ENCODE measurements at regions not wholly inside any gene's neighbourhood (a gene's known extent, or its start where the extent isn't known, plus 50 kb on each side); places are given as distances from the start of the nearest gene placed in this dataset.
A peak's percentile ranks its signal among the peaks of the same experiment; 100 is the strongest.

DNA sequence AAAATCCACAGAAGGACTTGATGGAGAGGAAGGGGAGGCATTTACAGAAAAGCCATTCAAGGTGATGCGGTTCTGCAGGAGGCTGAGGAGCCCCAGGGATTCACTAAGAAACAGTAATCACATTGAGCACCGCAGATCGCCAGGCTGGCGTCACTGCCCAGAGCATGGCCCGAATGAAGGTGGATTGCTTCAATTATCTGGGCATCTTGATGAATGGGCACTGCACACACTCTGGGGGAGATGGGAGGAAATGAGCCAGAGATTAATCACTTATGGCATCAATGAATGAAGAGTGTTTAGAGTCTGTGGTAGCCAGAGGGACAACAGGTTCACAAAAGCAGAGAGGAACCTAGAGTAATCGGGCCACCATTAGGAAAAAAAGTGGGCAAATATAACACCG is 292.1 kb downstream of the ZEB1 start:
- no peak for DNase-seq (ENCODE audit: low read depth in 2 of 2, low spot score in 1 of 2)

DNA sequence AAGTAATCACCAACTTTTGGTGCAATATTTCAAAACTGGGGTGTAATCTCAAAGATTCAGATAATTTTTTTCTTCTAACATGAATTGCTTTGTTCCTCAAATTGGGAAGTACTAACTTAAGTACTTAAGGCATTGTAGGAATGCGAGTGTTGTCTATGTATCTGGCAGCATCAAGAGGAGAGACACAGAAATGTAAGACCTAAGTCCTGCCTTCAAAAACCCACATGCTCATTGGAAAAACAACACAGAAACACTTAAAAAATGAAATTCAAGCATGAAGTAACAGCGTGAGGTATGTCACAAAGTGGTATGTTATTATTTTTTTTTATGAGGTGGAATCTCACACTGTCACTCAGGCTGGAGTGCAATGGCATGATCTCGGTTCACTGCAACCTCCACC is 288.5 kb downstream of the ZEB1 start:
- DNase-seq (ENCODE audit: low read depth in 2 of 2, low spot score in 1 of 2): no peak

DNA sequence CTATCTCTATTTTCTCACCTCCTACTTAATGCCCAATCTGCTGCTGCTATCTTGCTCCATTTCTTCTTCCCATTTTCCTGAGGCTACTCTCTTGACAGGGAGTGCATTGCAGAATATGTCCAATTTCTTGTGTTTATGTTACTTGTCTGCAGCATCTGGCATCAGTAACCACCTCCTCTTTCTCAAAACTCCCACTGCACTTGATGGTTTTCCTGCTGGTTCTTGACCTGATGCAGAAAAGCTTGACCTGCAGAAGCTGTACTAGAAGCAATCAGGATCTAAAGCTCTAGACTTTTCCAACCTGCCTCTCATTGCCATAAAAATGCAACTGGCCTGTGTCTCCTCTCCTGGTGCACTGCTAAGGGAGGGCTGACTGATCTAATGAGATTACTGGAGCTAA is 287.8 kb downstream of the ZEB1 start:
- no peak for DNase-seq (ENCODE audit: low read depth in 2 of 2, low spot score in 1 of 2)

DNA sequence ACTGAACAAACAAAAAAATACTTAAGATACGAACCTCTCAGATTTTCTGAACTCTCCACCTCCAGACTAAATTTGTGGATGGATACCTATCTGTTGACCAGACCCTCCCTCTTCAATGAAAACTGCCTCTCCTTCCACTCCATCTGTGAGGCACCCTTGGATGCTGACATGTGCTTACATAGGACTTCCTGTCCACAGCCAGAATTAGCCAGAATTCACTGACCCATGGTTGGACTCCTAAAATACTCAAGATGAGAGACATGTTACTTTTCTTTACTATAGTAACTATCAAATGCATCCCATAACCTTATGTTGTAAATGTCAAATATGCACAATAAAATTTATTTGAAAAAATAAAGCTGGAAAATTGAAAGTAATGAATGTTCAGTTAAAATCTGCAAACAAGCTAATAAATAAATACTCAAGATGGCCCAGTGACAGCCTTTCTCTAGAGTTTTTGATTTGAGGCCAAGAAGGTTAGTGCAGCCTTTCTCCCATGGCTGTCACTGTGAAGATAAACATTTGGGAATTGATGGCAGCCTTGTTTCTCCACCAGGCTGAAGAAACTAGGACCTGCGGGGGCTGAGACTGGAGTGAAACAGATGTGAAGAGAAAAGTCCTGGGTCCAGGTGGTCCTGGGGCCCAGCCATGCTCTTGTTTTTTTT is 287.0 kb downstream of the ZEB1 start:
- DNase-seq (ENCODE audit: low read depth in 2 of 2, low spot score in 1 of 2): no peak

DNA sequence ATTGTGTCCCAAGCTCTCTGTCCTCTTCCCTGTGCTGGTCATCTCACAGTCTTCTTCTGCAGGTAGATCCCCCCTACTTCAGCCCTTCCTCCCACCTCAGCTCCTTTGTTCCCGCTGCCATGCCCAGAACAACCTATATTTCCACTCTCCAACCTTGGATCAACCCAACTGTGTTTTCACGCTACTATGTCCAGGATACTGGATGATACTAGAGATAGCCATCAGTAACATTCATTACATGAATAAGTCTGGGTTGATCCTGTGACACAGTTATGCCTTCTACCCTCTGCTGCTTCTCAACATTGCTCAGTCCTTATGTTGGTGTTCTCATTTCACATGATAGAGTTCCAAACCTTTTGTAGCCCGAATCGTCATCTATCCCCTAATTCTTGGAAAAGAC is 286.4 kb downstream of the ZEB1 start:
- DNase-seq (ENCODE audit: low read depth in 2 of 2, low spot score in 1 of 2): no peak

DNA sequence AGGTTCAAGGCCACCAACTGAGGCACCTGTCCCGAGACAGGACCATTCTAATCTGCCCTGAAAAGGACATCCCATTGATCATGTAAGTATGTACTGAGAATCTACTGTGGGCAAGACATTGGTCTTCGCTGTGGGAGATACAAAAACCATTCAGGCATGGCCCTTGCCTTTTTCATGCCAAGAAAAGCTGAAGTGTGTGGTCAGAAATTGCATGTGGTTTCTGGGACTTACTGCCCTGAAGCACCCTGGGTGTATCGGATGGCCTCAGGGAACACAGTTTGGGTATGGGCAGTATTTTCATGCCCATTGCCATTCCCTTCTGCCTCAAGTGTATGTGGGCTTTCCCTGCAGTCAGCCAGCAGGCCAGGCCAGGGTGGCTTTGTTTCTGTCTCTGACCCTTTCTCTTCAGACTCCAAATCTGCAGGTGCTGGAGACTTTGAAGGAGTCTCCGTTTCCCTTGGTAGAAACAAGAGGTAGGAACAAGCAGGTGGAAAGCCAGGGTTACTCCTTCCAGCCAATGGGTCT is 285.7 kb downstream of the ZEB1 start:
- DNase-seq (ENCODE audit: low read depth in 2 of 2, low spot score in 1 of 2): no peak

DNA sequence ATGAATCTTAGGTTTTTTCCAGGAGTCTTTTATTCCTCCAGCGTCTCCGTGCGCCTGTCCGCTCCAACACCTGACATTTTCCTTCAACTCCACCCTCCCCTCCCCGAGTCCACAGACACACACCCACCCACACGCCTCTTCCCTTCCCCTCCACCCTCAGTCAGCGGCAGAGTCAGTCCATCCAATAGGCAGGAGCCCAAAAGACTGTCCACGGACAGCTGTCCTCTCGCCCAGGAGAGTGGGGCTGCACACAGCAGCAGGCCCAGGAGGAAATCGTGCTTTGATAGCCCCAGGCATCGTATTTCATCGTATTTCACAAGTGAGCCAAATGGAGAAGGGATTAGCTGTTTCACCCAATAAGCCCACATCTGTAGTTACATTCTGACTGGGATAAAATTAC is 285.1 kb downstream of the ZEB1 start:
- DNase-seq (ENCODE audit: low read depth in 2 of 2, low spot score in 1 of 2): no peak

DNA sequence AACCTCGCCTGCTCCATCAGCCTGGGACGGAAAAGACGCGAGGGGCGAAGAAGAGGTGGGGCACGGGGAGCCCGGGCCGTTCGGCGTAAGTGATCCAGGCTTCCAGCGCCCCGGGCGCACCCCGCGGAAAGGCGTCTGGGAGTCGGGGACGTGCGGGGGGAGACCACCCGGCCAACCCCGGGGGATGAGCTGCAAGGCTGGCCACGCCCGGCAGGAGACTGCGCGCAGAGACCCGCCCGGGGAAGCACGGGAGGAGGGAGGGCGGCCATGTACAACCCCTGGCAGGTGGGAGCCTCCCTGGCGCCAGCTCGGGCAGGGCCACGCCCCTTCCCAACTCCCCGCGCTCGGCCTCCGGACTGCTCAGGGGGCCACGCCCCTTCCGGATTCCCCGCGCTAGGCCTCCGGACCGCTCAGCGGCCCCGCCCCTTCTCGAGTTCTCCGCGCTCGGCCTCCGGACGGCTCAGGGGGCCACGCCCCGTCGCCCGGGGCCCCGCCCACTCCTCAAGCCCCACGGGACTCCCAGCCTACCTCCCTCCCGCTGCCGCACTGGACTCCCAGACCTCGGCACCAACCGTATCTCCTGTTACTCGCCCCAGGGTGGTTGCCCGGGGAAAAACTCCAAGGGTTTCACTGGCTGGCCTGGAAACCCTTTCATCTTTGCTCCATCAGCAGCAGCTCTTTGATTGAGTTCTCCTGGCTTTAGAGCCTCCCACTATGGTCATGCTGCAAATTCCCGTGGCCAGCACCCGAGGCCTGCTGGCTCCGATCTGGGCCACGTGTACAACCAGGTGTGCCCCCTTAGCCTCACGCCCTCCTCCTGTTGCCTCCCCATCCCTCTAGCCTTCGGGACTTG is 284.4 kb downstream of the ZEB1 start:
- DNase-seq (ENCODE audit: low read depth in 2 of 2, low spot score in 1 of 2): peak; percentile 38 to 39

DNA sequence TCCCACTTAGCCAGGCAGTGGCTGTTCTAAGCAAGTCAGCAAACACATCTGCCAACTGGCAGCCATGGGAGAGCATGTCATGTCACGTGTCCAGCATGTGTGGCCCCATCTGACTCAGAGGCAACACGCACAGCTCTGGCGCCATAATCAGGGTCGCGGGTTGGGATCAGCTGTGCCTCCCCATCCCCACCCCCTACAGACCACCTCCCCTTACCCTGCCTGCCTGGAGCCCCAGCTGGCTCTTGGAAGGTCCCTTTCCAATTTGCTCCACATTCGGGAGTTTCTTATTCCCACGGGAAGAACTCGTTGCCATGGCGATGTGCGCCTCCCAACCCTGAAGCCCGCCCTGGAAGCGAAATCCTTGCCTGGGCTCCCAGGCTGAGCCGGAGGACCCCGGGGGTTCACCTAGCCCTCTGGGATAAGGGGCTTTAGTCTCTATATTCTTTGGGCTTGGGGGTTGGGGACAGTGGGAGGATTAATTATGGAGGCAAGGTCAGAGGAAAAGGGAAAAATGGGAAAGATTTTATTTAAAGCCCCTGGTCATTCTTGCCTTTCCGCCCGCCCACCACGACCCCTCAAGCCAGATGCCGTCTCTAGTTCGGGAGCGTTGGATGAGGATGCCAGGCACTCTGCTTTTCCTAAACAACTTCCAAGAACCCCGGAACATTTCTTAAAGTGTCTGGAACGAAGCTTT is 283.7 kb downstream of the ZEB1 start:
- no peak for DNase-seq (ENCODE audit: low read depth in 2 of 2, low spot score in 1 of 2)

DNA sequence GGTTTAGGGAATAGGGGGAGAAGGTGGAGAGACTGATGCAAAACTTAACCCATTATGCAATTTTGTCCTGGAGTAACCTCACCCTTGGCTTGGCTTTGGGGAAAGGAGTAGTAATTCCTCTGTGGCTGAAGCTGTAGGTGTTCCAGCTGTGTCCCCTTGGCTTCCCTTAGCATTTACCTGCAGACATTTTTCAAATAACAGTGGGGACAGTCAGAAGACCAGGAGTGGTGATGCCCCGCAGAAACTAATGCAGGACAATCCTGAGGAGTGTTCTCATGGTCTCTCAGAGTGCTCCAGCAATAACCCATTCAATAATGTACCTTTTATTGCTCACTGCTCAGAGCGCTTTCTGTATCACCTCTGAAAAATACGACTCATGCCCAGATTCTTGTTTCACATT is 282.1 kb downstream of the ZEB1 start:
- no peak for DNase-seq (ENCODE audit: low read depth in 2 of 2, low spot score in 1 of 2)

DNA sequence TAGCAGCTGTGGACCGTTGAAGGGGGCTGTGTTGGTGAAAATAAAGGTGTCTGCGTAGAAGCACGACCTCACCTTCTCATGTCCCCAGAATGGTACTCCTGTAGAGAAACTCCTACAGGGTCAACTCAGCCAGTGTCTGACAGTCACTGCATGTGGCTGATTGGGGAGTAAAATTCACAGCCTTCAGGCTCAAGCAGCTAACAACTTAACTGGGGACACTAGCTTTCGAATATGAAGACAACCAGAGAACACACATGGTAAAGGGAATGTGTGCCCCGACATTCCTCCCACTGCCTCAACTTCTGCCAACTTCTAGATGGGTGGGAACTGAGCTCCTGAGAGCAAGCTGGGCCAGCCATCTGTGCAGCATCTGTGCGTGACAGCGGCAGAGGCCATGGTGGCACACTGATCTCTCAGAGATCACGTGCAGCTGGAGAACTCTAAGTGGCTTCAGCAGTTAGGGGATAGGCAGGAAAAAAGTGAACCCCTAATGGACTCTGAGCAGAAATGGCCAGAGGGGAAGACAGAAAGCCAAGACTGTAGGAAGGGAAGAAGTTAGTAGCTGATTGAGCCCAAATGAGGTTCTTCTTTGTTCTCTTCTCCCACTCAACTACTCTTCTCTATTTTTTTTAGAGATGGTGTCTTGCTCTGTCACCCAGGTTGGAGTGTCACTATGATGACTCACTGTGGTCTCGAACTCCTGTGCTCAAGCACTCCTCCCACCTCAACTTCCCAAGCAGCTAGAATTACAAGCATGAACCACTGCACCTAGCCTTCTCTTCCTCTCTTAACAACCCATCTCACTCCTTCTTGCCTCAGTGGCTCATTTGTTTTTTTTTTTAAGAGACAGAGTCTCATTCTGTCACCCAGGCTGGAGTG is 280.8 kb downstream of the ZEB1 start:
- DNase-seq (ENCODE audit: low read depth in 2 of 2, low spot score in 1 of 2): no peak

DNA sequence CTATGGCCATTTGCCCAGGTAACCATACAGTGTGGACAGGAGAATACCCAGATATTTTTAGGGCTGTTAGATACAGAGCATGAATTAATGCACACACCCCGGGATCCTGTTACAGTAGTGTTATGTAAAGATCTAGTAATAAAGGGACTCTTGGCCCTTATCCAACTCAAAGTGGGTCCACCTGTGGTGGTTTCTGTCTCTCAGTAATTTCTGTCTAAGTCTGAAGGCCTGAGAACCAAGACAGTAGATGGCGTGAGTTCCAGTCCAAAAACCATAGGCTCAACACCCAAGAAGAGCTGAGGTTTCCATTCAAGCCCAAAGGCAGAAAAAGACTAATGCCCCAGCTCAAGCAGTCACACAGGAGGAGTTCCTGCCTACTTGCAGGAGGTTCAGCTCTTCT is 277.7 kb downstream of the ZEB1 start:
- no peak for DNase-seq (ENCODE audit: low read depth in 2 of 2, low spot score in 1 of 2)

DNA sequence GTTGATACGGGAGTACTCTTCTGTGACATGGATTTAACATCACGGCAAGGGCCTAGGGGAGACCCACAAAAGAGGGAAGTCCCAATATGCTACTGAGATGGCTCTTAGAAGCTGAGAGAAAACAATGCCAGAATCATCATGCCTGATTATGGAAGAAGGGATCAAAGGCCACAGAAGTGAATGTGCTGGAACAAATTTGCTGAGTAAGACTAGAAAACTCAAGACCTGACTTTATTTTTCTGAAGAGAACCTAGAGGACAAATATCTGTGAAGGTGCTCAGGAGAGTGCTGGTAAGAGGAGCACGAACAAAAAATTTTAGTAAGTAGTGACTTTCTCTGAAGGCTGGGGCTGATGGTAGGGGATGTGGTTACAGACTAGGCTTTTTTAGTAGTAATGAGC is 277.0 kb downstream of the ZEB1 start:
- DNase-seq (ENCODE audit: low read depth in 2 of 2, low spot score in 1 of 2): no peak

DNA sequence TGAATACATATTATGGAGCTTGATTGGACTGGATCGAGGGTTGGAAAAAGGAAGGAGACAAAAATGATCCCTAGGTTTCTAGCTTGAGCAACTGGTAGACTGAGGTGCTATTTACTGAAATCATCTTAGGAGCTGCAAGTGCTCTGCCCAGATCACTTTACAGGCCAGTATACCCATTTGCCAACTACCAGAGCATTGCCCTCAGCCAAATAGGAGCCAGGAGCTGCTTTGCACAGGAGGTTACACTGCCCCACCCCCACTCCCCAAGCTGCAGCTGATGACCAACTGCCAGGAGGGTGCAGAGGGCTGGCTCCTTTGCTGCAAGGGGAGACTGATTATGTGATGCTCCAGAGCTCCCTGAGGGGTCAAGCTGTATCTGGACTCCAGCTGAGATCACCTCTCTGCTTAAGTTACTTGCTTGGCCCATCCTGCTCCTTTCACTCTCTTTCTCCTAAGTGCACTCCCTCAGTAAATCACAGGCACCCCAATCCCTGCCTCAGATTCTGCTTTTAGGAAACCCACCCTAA is 275.4 kb downstream of the ZEB1 start:
- DNase-seq (ENCODE audit: low read depth in 2 of 2, low spot score in 1 of 2): no peak

DNA sequence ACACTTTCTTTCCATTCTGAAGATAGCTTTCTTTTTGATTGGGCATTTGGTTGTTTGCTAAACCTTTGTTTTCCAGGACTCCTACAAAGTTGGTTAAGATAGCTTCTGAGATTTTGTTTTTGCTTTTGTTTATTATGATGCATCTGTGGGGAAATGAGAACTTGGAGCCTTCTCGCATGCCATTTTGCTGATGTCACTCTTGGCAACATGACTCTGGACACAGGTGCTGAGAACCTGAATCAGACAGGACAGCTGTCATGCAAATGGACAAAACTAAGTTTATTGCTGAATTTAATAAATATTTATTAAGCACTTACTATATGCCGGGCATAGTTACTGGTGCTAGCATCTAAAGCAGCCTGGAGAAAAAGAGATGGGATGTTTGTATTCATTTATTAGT is 274.1 kb downstream of the ZEB1 start:
- DNase-seq (ENCODE audit: low read depth in 2 of 2, low spot score in 1 of 2): no peak

DNA sequence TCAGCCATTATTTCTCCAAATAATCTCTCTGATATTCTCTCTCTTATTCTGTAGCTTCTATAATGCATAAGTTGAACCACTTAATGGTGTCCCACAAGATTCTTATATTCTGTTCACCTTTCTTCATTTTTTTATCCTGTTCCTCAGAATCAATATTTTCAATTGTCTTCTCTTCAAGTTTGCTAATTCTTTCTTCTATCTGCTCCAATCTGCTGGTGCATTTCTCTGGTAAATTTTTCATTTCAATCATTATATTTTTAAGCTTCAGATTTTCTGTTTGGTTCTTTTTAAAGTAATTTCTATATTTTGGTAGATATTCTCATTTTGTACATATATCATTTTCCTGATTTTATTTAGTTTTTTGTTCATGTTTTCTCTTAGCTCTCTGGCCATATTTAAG is 272.6 kb downstream of the ZEB1 start:
- DNase-seq (ENCODE audit: low read depth in 2 of 2, low spot score in 1 of 2): no peak

DNA sequence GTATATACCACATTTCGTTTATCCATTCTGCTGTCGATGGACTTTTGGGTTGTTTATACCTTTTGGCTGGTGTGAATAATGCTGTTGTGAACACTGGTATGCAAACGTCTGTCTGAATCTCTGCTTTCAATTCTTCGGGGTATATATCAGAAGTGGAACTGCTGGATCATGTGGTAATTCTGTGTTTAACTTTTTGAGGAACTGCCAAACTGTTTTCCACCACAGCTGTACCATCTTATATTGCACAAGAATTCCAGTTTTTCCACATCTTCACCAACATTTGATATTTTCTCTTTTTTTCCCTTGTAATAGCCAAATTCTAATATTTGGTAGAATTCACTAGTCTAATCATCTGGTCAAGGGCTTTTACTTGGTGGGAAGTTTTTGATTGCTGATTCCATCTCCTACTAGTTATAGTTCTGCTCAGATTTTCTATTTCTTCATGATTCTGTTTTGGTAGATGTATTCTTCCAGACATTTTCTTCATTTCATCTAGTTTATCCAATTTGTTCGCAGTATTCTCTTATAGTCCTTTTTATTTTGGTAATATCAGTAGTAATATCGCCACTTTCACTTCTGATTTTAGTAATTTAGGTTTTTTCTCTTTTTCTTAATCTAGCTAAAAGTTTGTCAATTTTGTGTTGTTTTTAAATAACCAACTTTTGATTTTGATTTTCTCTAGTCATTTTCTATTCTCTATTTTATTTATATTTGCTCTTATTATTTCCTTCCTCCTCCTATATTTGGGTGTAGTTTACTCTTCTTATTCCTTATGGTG is 271.2 kb downstream of the ZEB1 start:
- DNase-seq (ENCODE audit: low read depth in 2 of 2, low spot score in 1 of 2): no peak

DNA sequence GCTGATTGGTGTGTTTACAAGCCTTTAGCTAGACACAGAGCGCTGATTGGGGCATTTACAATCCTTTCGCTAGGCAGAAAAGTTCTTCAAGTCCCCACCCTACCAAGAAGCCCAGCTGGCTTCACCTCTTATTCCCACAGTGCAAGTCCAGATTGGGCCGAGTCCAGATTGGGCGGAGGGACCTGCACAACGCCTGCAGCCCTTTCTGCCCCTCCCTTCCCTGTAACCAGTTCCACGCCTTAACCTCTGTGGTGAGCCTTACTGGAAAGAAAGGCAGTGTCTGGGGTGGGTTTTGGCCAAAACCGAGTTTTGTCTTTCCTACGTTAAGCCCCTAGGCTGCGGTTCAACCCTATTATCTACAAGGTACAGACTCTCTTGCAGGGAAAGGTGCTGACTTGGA is 268.7 kb downstream of the ZEB1 start:
- no peak for DNase-seq (ENCODE audit: low read depth in 2 of 2, low spot score in 1 of 2)

DNA sequence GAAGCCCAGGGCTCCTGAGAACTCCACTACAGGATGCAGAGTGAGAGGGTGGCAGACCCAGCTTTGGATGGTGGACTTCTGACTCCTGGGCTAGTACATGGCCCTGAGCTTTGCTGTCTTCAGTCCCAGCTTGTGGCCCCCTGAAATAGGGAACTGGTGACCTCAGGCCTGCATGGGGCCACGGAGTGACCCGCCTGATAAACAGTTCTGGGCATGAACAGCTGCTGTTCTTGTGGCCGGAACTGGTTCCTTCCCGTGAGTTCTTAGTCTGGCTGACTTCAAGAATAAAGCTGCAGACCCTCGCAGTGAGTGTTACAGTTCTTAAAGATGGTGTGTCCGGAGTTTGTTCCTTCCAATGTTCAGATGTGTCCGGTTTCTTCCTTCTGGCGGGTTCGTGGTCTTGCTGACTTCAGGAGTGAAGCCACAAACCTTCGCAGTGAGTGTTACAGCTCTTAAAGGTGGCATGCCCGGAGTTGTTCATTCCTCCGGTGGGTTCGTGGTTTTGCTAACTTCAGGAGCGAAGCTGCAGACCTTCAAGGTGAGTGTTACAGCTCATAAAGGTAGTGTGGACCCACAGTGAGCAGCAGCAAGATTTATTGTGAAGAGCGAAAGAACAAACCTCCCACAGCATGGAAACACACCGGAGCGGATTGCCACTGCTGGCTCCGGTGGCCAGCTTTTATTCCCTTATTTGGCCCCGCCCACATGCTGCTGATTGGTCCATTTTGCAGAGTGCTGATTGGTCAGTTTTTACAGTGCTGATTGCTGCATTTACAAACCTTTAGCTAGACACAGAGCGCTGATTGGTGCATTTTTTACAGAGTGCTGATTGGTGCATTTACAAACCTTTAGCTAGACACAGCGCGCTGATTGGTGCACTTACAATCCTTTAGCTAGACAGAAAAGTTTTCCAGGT is 268.0 kb downstream of the ZEB1 start:
- no peak for DNase-seq (ENCODE audit: low read depth in 2 of 2, low spot score in 1 of 2)

Data from stimulated activated CD8-positive, alpha-beta memory T cell treated with anti-CD3 and anti-CD28 coated beads, Interleukin-4, amount 100 ng/mL, for 1 hour (primary cell).